SK-N-MC (cell line): ENCODE measurements at regions not wholly inside any gene's neighbourhood (a gene's known extent, or its start where the extent isn't known, plus 50 kb on each side); places are given as distances from the start of the nearest gene placed in this dataset.

ENCODE experiments used
- EZH2 ChIP-seq: fragments of 200-600 bp; sonication (generic); IDR thresholded peaks from one replicate; pipeline ENCODE4 v1.6.1; 2017; ENCODE audit warnings: antibody characterized with exemption
- POLR2AphosphoS5 ChIP-seq: IDR thresholded peaks from 2 replicates; pipeline ENCODE4 v1.6.1; 2012; ENCODE audit warnings: mild to moderate bottlenecking, low read depth, low read length, borderline replicate concordance

- no peak for TF ChIP-seq POLR2AphosphoS5
- no peak for TF ChIP-seq EZH2
These were observed 101.9 kb downstream of the FAM53A start for GRCh38 chr4:1582227-1582626.
